Inferior parietal cortex (tissue), 1 donor: ENCODE measurements at regions not wholly inside any gene's neighbourhood (a gene's known extent, or its start where the extent isn't known, plus 50 kb on each side); places are given as distances from the start of the nearest gene placed in this dataset.
"Not testable (repeated sequence)": the region's sequence is repeated elsewhere in the genome, so short reads cannot be mapped to it uniquely, and the experiment has no call there.

Experiments
- DNase-seq: peaks from one replicate; pipeline ENCODE4 v3.0.0-alpha.2; 2016; ENCODE audit errors: extremely low spot score

DNA sequence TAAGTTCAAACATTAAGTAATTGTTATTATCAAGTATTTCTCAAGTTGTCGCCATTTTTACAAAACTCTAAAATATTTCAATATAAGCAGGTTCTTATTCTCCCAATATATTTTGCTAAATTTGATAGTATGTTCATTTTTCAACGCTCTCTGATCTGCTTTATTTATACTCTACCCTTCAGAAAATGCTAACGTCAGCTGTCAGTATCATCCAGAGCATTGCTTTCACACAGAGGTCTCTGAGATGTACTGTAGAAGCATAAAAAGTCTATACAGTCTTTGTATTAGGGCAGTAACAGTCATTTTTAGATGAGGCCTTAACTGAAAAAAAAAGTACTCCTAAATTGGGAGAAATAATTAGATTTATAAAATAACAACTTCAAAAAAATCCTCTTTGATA is 533.1 kb upstream of the LRFN5 start:
- no peak for DNase-seq

- DNase-seq = no peak
Observed at GRCh38 chr14:41072776-41073175, 533.9 kb upstream of the LRFN5 start.

DNA sequence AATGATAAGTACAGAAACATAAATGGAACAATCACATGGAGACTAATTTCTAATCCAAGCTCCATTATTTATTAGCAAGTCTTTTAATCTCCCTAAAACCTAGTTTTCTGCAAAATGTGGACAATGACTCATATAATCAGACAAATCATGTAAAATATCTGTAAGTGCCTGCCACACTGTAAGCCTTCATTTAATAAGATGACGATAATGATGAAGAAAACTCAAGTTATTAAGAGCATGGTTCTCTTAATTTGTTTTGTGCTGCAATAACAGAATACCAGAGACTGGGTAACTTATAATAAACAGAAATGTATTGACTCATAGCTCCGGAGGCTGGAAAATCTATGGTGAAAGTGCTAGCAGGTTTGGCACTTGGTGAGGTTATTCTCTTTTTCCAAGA is 535.3 kb upstream of the LRFN5 start:
- no peak for DNase-seq

GRCh38 chr14:41062826-41063225 is 543.9 kb upstream of the LRFN5 start:
- no peak for DNase-seq

DNA sequence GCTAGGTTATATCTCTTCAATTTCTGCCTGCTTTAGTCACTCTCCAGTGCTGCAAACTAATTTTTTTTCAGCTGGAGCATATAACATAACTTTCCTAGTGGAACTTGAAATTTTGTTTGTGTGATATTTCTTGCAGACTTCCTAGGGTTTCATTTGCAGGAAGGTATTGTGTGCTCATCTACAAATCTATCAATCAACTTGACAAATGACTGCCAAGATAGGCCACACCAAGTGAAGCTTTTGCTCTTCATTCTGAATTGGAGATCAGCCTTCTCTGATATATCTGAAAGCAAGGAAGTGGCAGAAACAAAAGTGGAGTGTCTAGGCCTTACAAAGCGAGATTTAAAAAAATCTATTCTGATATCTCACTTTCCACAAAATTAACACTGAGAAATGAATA is 551.1 kb upstream of the LRFN5 start:
- no peak for DNase-seq

DNA sequence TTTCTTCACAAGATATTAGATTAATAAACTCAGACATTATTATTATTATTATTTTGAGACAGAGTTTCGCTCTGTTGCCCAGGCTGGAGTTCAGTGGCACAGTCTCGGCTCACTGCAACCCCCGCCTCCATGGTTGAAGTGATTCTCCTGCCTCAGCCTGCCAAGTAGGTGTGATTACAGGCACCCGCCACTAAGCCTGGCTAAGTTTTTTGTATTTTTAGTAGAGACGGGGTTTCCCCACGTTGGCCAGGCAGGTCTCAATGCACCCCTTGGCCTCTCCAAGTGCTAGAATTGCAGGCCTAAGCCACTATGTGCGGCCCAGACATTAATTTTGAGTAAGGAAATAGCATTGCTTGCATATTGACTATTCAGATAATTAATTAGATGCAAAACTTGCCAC is 554.9 kb upstream of the LRFN5 start:
- DNase-seq = no peak

DNA sequence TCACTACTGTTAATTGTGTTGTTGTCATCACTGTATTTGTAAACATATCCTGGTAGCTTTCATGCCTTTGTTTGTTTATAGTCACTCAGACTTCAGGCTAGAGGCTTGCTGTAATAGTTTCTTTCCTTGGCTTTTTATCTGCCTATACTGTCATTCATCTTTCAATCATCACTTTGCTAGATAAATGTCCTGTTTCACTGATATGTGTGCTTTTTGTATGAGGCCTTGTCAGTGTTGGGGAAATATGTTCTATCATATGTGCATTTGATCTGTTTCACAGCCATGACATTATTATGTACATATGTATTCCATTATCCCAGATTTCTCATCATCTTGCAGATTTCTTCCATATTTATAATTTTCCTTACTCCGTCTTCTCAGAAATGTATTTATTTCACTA is 558.9 kb upstream of the LRFN5 start:
- DNase-seq = no peak

DNA sequence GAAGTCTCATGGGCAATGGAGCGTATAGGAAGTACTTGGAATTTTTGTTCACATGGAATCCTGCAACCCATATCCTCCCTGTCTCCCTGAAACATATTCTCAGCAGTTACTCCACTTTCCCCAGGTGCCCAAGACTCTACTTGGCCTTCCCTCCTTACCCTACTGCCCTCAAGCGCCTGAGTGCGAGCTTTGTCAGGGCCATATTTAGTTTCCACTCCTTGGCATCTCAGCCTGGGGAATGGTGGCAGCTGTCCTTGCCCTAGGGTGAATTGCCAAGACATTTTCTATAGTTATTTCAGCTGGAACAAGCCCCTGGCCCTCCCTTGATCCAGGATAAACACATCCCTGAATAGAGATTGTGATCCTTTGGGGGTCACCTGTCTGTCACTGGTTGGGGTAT is 569.3 kb upstream of the LRFN5 start:
- DNase-seq = no peak

DNA sequence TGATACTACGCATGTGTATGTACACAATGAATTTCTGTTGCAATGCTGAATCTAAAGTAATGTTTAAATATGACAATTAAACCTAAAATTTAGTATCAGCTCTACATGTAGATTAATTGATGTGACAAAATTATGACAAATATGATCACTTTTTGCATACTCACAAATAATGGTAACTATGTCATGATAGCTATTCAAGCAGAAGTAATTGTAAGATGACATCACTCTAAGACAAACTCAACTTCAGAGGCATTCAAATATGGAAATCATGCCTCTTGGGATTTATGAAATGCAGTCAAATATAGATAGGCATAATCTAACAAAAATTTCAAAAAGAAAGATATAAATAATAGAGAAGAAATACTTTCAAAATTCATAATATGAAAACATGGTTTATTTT is 571.7 kb upstream of the LRFN5 start:
- DNase-seq = no peak

- no peak for DNase-seq
Observed at GRCh38 chr14:41022932-41023331, 583.7 kb upstream of the LRFN5 start.

- DNase-seq = no peak
Observed at GRCh38 chr14:41016213-41016612, 590.5 kb upstream of the LRFN5 start.

DNA sequence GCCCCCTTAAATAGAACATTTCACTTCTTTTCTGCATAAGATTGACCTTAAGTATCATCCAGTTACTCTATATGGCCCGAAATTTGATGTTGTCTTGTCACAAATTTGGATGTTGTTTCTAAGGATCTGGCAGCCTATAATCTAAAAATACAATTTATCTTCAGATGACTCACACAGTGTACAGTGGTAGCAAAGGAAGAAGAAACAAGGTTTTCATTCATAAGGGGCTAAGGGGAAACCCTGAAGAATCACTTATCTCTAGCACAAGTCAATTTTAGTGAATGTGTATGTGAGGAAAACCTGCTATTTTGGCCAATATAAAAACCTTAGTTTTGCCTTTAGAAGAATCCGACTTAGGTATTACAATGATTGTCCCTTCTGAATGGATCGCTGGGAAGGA is 606.3 kb upstream of the LRFN5 start:
- no peak for DNase-seq

GRCh38 chr14:40989260-40989659 is 617.4 kb upstream of the LRFN5 start:
- no peak for DNase-seq

DNA sequence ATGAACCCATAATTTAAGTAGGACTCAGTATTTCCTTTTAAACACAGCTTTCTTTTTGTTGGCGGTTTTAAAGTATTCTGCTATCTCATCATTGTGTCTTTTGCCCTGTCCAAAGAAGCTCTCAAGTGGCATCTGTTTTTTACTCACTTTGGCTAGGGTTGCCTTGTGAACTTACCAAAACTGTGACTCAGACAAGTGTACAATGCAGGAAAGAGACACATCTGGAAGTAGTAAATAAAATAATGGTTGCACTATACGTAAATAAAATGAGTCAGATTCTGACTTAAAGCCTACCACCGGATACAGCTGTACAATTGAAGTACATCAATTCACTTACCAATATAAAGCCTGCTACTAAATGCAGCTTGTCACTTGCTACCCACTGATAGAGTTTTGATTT is 619.2 kb upstream of the LRFN5 start:
- no peak for DNase-seq

DNA sequence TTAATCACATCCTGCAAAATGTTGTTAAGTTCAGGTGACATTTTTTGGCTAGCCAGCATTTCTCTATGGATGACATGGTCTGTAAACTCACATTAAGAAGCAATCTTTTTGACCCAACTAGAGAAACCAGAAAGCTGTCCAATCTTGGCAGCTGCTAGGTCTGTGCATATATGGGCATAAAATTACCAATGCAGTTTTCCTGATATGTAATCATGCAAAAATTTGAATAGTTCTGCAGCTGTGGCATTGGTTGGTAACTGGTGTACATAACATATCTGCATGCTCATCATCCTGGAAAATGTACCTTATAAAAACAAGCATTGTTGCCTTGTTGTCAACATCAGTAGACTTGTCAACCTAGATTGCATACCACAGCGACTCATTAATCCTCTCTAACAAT is 620.0 kb upstream of the LRFN5 start:
- no peak for DNase-seq

GRCh38 chr14:40985584-40985983 is 621.1 kb upstream of the LRFN5 start:
- no peak for DNase-seq

GRCh38 chr14:40983604-40984003 is 623.1 kb upstream of the LRFN5 start:
- no peak for DNase-seq

- DNase-seq = no peak
Observed at GRCh38 chr14:40981247-40981646, 625.4 kb upstream of the LRFN5 start.

DNA sequence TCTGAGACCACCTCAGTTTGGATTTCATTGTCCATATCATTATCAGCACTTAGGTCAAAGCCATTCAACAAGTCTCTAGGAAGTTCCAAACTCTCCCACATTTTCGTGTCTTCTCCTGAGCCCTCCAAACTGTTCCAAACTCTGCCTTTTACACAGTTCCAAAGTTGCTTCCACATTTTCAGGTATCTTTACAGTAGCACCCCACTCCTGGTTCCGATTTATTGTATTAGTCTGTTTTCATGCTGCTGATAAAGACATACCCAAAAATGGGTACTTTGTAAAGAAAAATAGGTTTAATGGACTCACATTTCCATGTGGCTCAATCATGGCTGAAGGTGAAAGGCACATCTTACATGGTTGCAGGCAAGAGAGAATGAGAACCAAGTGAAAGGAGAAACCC is 646.4 kb upstream of the LRFN5 start:
- DNase-seq = not testable (repeated sequence)

GRCh38 chr14:40955131-40955505 is 651.6 kb upstream of the LRFN5 start:
- DNase-seq = no peak

GRCh38 chr14:40954448-40955130 is 652.1 kb upstream of the LRFN5 start:
- not testable (repeated sequence) for DNase-seq

DNA sequence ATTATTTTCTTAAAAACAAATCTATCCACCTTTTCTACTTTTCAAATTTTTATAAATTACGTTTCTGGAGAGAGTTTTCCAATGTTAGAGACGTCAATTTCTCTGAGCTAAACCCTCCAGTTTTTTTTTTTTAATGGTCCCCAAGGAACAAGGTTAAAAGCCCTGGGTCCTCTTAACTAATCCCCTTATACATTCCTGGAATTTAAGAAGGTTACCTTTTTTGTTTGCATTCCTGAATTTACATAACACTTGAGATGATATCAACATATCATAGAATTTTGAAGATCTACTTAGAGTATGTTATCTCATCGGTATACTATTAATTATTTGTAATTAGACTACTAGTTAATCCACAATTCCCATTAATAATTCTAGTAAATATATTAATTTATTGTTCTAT is 662.2 kb upstream of the LRFN5 start:
- DNase-seq = no peak

DNA sequence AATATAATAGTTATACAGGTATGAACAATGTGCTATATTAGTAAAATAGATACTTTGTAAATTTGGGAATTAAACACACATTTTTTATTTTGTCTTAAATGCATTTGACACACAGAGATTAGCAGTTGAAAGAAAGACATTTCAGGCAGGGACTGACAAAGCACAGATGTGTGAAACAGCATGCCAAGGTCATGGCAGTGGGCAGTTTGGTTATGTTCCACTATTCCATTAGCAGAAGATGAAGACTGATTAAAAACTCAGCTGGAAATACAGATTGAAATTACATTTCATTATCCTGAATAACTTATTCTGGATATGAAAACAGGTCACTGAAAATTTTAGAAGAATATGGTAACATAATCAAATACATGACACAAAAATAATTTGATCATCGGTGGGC is 669.8 kb upstream of the LRFN5 start:
- DNase-seq = no peak

DNA sequence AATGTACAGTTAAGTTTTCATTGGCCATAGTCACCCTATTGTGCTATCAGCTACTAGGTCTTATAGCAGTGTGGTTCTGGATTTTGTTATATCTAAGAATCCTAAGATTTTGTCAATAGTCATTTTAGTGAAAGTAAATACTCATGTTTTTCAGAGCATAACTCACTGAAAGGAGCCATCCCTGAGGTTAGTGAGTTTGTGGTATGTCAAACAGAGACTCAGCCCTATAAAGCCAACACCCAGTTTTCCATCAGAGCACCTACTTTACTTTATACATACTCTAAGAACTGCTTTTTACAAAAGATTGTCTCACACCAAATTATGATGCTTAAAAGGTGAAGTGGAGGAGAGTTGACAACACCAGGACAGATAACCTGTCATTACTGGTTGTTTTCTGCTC is 686.3 kb upstream of the LRFN5 start:
- no peak for DNase-seq
